Right ventricle myocardium superior (tissue), 1 donor: ENCODE measurements at regions not wholly inside any gene's neighbourhood (a gene's known extent, or its start where the extent isn't known, plus 50 kb on each side); places are given as distances from the start of the nearest gene placed in this dataset.
A peak's percentile ranks its signal among the peaks of the same experiment; 100 is the strongest.
"Not testable (repeated sequence)": the region's sequence is repeated elsewhere in the genome, so short reads cannot be mapped to it uniquely, and the experiment has no call there.

Experiments
- ATAC-seq: fragments of 200-7000 bp; cut with Tn5 transposase; one replicate; pipeline ENCODE4 v1.9.1; 2020; ENCODE audit warnings: mild to moderate bottlenecking; ENCODE audit not compliant: poor library complexity
- DNase-seq: peaks from one replicate; pipeline ENCODE4 v3.0.0-alpha.2; 2020
- intact Hi-C: fragments of 100-400 bp; cut with DNase I; formaldehyde crosslinking; loops from one replicate; pipeline ENCODE4 v1.11.2; 2022
- donor health status: DM: no; HTN: yes; CAD: no; lungs with severe emphysema.

DNA sequence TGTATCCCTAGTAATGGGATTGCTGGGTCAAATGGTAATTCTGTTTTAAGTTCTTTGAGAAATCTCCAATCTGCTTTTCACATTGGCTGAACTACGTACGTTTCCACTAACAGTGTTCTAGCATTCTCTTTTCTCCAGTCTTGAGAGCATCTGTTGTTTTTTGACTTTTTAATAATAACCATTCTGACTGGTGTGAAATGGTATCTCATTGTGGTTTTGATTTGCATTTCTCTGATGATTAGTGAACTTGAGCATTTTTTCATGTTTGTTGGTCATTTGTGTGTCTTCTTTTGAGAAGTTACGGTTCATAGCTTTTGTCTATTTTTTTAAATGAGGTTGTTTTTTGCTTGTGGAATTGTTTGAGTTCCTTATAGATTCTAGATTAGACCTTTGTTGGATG, 72.5 kb upstream of the BCL6 start:
- DNase-seq, ATAC-seq, intact Hi-C loops: not testable (repeated sequence)

DNA sequence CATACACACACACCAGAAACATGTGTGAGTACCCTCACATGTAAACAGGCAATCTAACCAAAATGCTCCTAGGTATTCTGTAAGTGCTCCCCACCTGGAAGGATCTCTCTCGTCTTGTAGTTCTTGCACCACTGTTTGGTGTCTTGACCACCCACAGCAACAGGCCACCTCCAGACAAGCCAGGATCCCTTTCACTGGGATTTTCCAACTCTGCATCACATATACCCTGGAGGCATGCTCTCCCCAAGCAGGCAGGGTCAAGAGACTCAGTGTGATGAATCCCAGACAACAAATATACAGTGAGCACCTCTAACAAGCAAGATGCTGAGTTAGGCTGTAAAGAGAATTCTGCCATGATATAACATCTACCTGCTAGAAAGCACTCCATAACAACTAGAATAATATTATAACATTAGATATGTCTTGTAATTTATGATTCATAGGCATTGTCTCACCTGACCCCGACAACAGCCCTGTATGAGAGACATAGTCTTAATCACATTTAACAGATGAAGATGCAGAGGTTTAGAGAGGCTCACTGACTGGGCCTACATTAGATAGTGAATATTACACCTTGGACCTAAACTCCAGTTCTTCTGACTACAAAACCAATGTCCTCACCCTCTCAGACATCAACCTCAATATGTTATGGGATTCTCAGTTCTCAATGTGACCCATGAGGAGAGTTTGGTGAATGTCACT, 76.5 kb upstream of the BCL6 start:
- no peak for ATAC-seq
- no peak for DNase-seq
- intact Hi-C loops = no loop called here

DNA sequence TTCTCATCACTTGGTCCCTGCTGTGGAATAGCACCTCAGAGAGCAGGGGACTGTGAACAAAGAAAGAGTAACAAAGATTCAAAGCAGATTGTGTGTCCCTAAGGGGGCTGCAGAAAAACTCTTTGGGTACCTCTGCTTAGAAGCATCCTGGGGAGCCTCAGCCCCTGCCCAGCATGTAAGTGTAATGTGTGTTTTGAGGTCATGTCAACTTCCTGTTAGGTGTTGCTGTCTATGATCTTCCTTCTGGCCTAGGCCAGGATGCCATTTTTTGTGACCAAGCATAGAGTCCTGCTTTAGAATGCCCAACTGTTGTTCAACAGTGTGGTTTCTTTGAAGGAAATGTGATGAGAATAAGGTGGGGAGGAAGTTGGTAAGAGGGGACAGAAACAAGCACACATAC, 77.1 kb upstream of the BCL6 start:
- intact Hi-C loops = no loop called here
- ATAC-seq (no peak), DNase-seq (no peak)

DNA sequence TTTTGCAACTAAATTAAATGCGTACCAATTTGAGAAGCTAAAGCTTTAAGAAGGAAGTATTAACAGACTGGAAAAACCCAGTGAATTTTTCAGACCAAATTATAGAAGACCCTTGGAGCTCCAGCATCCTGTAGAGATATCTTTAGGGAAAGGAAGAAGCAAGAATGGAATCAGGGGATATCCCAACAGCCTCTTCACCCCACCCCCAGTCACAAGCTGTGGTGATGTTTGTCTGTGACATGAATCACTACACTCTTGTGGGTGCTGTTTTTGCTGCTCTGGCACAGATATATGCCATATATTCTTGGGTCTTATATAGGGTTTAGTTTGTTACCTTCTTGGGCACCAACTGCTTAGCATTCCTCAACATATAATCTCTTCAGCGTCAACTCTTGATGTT, 78.5 kb upstream of the BCL6 start:
- intact Hi-C loops = no loop called here
- ATAC-seq (no peak), DNase-seq (no peak)

DNA sequence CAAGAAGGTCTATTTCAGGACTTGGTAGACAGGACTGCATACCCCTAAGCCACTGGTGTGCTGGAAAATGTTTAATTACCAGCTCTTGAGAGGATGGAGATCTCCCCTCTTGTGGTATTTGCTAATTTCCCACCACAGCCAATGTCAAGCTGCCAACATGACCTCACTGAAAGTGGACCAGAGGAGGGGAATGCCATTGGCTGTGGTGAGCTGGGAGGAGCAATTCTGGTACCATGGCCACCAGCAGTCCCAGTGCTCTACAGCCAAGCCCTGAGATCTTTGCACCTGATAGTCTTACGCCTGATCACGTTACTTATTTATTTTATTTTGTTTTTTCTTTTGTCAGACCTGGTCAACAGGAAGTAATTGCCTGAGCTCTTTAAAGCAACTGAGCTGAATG, 82.5 kb upstream of the BCL6 start:
- ATAC-seq = no peak
- intact Hi-C loops = no loop called here

DNA sequence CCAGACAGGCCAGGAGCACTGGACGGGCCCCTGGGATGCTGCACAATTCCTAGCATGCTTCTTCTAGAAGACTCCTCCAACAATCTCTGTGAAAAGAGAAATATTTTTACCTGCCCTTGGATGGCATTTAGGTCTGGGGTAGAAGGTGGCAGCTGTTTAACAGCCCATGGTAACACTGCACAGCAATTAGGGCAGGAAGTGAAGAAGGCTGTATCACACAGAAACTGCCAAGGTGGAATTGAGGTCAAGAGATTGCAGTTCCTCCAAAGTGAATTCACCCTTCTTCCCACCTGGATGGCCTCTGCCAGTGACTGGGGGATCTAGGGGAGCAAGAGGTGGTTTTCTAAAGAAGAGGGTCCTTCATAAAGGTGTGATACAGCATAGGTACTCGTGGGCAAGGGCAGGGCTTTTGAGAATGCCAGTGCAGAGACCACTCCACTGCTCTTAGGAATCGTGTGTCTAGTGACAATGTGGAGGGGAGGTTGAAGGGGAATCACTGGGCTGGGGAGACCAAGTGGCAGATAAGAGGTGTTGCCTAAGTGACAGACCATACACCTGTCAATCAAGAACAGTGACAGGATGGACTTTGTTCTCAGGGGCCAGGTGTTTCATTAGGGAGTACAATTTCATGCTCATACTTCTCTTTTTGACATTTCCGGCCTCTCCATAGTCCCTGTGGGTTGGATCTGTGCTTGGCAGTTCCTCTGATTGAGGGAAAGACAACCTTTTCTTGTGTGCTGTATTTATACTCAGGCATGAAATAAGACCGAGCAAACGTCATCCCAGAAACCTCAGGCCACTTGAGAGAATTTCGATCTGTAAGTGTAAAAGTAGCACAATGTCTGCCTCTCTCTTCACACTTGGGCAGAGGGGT, 83.5 kb upstream of the BCL6 start:
- no peak for DNase-seq
- ATAC-seq = no peak
- intact Hi-C loops = no loop called here

More for the DNA sequence above, 82.5 kb upstream of the BCL6 start:
- DNase-seq = no peak

DNA sequence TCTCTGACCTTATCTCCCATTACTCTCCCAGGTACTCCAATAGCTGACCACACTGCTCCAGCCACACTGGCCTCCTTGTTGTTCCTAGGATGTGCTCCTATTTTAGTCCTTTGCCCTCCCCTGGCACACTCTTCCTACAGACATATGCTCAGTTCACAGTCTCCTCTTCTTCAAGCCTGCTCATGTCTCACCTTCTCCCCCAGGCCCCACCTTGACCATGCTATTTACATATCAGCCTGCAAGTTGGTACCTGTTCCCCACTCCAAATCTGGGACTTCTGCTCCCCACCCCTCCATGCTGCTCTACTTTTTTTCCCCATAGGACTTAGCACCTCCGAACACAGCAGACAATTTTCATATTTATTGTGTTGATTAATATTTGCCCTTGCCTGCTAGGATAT, 84.9 kb upstream of the BCL6 start:
- DNase-seq (no peak), ATAC-seq (no peak)
- intact Hi-C loops = no loop called here

DNA sequence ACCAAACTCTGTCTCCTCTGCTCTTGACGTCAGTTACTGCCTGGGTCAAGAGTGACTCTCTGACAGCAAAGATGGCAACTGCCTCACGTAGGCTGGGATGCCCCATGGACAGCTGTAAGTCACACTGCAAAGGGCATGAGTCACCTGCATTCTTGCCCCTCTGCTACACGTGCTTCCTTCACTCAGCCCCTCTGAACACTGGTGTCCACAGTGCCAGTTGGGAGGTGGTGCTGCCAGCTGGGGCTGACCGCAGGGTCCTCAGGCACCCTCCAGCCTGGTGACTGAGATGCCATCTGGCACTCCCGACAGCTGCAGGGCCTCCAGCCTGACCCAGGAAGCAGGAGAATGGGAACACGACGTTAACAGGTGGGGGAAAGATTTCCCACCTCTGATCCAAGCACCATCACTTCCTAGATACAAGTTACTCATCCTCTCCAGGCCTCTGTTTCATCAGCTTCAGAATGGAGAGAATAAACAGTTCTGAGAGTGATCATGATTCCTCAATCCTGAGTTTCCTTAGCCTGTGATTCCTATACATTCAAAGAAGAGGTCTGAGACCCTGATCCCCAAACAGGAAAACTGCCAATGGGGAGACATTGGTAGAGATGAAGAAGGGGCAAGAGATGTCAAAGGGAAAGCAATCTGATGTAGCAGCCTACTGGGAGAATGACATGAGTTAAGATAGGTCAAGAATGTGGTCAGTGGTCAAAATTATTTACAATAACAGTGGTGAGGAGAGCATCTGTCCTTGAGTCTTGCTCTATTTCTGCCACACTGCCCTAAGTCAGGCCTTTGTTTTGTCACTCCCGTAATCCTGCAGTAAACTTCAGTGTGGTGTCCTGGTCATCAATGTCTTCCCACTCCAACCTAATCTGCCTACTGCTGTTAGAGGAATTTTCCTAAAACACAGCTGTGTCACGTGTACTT, 86.1 kb upstream of the BCL6 start:
- intact Hi-C loops = no loop called here
- ATAC-seq (no peak), DNase-seq (no peak)

DNA sequence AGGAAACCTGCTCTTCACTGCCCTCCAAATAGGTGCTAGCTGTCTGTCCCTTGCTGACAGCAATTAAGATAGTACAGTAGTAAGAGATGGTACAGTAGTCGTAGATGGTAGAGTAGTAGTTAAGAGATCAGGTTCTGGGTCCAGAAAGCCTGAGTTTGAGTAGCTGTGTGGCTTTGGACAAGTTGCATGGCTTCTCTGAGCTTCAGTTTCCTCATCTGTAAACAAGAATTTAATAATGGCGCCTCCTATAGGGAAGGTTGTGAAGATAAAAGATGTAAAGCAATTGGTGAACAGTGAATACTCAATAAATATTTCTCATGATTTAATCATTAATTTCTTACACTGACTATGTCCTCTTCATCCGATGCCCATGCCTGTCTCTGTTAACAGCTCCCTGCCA, 86.9 kb upstream of the BCL6 start:
- ATAC-seq (no peak), DNase-seq (no peak)
- intact Hi-C loops = no loop called here

DNA sequence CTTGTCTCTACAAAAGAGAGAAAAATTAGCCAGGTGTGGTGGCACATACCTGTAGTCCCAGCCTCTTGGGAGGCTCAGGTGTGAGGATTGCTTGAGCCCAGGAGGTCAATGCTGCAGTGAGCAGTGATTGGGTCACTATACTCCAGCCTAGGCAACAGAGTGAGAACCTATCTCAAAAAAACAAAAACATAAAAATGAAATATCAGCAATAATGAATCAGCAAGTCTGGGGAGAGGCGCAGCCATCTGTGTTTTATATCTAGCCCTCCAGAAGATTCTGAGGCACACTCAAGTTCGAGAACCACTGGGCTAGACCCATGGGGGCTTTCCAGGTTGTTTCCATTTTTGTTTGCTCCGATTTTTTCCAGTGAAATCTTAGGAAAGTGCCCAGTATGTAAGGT, 88.1 kb upstream of the BCL6 start:
- DNase-seq (no peak), ATAC-seq (no peak)
- intact Hi-C loops = no loop called here

DNA sequence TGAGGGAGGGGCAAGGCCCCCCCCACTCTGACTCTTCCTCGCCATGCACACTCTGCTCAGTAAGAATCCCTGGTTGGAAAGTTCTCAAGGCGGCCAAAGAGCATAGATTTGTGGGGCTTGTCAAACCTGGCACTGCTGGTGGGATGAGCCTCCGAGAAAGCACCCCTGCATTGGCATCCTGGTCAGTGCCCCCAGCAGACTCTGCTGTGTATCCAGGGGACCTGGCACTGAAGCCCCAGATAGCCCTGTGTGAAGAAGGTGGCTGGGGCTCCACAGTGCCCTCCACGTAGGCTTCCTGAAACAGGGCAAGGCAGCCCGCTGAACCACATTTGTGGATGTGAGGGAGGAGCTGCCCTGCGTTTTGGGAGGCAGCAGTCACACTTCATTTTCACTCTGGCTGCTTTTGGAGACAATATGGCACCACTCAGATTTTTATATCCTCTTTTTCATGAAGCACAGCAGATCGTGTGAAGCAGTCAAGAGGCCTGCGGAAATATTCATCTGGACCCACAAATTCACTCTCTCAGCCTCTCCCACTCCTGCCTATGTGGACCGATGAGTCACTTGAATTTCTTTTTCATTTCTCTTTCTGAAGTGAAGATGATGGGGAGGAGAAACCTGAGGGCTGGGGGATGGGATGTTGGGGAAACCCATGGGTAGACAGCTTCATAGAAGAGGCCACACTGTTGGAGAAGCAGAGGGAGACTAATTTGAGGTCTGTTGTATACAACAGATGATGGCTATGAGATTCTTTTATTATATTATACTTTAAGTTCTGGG, 88.7 kb upstream of the BCL6 start:
- DNase-seq (no peak), ATAC-seq (no peak)
- intact Hi-C loops = no loop called here

DNA sequence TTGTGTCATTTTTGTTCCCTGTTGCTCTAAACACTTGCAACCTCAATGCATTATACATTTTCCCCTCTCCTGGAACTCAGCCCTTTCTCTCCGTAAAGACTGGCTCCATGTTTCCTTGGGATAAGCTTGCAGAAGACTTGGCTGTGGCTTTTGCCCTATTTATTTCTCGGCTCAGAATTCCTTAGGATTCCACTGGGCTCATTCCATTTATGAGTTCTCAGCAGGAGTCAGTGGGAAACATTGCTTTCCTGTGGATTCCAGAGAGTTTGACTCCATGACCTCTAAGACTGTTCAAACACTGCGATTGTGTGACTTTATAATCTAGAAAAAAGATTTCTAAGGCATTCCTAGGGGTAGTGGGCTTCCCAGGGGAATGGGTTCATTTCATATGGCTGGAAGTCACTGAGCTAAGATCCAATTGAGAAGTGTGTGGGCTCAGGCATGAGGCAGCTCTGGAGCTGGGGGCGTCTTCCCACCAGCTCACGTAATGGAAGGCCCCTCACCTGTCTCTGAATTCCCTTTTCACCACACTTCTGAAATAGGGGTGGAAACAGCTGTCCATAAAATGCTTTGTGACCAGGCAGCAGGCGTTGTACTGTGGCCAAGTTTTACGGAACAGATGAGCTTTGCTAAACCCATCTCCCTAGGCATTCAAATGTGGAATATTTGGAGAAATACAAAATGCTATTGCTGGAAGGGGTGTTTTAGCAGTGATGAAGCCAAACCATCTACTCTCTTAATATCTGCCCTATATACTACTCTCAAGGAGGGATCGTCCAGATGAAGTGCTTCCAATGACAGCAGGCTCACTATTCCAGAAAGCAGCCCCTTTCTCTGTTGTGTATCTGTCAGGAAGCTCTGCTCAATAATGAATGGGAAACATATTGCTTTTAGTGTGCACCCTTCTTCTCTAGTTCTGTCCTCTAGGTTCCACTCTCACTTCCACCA, 91.8 kb upstream of the BCL6 start:
- DNase-seq (no peak), ATAC-seq (no peak)
- intact Hi-C loops = no loop called here

DNA sequence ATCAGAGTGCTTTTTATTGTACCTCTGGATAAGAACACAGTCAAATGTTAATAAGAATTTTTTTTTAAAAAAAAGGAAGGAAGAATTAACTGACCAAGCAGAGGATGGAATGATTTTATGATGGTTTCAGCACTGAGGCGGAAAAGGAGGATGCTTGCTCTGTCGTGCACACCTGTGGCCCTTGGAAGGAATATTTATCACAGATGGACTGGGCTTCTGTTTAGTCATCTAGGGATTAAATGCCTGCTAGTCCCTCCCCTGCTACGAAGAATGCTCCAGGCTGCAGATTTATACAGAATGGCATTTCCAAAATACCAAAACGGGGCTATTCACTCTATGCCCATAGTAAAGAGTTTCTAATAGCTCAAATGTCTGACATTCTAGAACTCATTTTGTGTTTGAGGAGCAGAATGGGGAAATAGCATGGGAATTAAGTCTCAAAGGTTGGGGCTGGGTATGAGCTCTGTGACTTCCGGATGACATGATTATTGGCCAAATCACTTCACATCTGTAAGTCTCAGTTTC, 92.8 kb upstream of the BCL6 start:
- DNase-seq = no peak
- intact Hi-C loops = no loop called here
- no peak for ATAC-seq

DNA sequence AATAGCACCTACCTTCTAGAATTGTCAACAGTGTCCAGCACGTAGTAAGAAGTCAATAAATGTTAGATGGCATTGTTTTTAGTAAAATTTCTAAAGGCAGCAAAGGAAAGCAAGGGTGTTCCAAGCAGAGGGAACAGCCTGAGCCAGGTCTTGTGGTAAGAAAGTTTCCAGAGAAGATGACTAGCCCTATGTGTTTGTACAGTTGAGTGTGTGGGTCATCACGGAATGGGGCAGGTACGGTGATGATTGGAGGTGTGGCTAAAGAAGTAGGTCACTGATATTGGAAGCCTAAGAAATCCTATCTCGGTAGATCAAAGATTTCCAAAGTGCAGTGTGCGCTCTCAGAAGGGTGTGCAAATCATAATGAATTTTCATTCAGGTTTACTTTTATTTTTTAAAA, 94.2 kb upstream of the BCL6 start:
- intact Hi-C loops = no loop called here
- DNase-seq = no peak
- ATAC-seq = no peak

DNA sequence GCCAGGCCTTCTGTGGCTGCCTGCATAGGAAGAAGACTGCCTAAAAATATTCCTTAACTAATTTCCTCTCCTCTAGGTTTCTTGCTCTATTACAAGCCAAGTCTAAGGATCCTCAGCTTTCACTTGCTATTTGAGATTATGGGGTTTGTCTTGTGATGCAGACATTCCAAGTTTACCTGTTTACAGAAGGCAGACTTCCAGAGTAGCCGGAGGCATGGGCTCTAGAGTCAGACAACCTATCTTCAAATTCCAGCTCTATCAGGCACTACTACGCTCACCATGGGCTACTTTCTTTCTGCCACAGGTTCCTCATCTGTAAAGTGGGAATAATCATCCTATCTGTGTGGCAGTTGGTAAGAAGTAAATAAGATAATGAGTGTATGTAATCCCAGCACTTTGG, 95.6 kb upstream of the BCL6 start:
- no peak for ATAC-seq
- no peak for DNase-seq
- intact Hi-C loops = no loop called here

DNA sequence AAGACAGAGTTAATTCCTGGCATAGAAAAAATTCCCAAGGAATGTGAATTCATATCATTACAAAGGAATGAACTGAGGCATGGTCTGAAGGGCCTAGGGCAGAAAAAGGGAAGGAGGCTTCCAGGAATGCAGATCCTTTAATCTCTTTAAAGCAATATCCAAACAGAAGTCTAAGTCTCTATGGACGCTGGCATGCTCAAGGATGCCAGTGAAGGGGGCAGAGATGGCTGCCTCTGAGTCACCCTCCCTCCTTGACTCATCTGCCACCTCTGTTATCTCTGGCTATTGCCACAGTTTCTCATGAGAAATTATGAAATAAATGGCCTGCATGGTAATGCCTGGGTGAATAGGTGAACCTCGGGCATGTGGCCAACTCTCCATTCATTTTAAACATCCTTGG, 96.3 kb upstream of the BCL6 start:
- DNase-seq (no peak), ATAC-seq (no peak)
- intact Hi-C loops = no loop called here

DNA sequence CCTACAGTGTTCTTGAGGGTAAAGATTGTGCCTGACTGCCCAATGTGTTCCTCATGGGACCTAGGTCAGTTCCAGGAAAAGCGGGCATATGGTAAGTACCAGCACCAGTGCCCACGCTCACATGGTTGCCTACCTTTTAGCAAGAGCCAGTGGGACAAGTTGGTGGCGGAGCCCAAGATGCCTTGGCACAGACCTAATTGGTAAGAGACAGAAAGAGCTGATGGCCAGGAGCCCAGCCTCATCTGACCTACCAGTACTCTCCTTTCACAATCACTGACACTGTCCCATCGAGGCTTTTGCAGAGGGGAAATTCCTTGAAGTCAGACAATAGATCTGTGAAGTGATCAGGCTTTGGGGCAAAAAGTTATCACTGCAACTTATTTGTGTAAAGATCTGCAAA, 98.4 kb upstream of the BCL6 start:
- intact Hi-C loops = no loop called here
- ATAC-seq = peak; percentile 84
- peak; percentile 54 for DNase-seq
